Osteocyte (in vitro differentiated cells): ENCODE measurements at regions not wholly inside any gene's neighbourhood (a gene's known extent, or its start where the extent isn't known, plus 50 kb on each side); places are given as distances from the start of the nearest gene placed in this dataset.

Experiments
- DNase-seq: peaks from one replicate; pipeline ENCODE4 v3.0.0; 2021; ENCODE audit warnings: mixed read lengths; ENCODE audit not compliant: unreplicated experiment; ENCODE audit errors: extremely low spot score
- H3K27ac Mint-ChIP-seq: one replicate; pipeline ENCODE4 v1.8.0; 2021; ENCODE audit warnings: mild to moderate bottlenecking, mixed read lengths; ENCODE audit not compliant: unreplicated experiment
- H3K27me3 Mint-ChIP-seq: one replicate; pipeline ENCODE4 v1.8.0; 2021; ENCODE audit warnings: mixed read lengths; ENCODE audit not compliant: unreplicated experiment
- H3K36me3 Mint-ChIP-seq: one replicate; pipeline ENCODE4 v1.8.0; 2021; ENCODE audit warnings: mixed read lengths; ENCODE audit not compliant: unreplicated experiment
- H3K4me1 Mint-ChIP-seq: one replicate; pipeline ENCODE4 v1.8.0; 2021; ENCODE audit warnings: mixed read lengths; ENCODE audit not compliant: unreplicated experiment
- H3K4me3 Mint-ChIP-seq: one replicate; pipeline ENCODE4 v1.8.0; 2021; ENCODE audit warnings: mild to moderate bottlenecking, moderate library complexity, mixed read lengths; ENCODE audit not compliant: unreplicated experiment
- H3K9me3 Mint-ChIP-seq: one replicate; pipeline ENCODE4 v1.8.0; 2021; ENCODE audit warnings: mixed read lengths; ENCODE audit not compliant: unreplicated experiment
- TF ChIP-seq, protein P1 (sequence below): fragments of 200-600 bp; sonication (generic); IDR thresholded peaks from 2 replicates; pipeline ENCODE4 v1.5.0; 2021; ENCODE audit warnings: antibody characterized with exemption, mild to moderate bottlenecking, moderate library complexity

DNA sequence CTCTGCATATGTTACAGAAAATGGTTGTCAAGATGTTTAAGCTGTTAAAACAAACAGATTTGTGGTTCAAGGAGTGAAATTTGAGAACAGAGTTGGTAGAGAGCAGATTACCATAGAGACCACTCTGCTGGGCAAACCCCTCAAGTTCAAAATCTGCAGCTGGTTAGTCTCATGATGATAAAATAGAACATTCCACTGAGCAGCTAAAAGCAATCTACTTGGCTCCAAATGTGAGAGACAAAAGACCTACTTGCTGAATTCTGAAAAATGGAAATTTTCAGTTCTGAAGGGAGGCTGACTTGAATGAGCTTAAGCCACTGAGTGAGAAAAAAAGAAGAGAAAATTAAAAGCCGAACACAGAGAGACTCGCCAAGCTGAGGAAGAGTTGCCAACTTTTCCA is 519.3 kb downstream of the NOVA1 start:
- no peak overlapping the region for H3K4me3 Mint-ChIP-seq
- H3K27me3 Mint-ChIP-seq, result no peaks in the 10 kb centered on the region
- H3K27ac Mint-ChIP-seq, result no peak overlapping the region
- no peak for DNase-seq
- H3K9me3 Mint-ChIP-seq, result peaks cover 12% of the 10 kb centered on the region
- no peaks in the 10 kb centered on the region for H3K4me1 Mint-ChIP-seq
- TF ChIP-seq, protein P1, sequence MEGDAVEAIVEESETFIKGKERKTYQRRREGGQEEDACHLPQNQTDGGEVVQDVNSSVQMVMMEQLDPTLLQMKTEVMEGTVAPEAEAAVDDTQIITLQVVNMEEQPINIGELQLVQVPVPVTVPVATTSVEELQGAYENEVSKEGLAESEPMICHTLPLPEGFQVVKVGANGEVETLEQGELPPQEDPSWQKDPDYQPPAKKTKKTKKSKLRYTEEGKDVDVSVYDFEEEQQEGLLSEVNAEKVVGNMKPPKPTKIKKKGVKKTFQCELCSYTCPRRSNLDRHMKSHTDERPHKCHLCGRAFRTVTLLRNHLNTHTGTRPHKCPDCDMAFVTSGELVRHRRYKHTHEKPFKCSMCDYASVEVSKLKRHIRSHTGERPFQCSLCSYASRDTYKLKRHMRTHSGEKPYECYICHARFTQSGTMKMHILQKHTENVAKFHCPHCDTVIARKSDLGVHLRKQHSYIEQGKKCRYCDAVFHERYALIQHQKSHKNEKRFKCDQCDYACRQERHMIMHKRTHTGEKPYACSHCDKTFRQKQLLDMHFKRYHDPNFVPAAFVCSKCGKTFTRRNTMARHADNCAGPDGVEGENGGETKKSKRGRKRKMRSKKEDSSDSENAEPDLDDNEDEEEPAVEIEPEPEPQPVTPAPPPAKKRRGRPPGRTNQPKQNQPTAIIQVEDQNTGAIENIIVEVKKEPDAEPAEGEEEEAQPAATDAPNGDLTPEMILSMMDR, result no peak
- H3K36me3 Mint-ChIP-seq, result no peaks in the 10 kb centered on the region

DNA sequence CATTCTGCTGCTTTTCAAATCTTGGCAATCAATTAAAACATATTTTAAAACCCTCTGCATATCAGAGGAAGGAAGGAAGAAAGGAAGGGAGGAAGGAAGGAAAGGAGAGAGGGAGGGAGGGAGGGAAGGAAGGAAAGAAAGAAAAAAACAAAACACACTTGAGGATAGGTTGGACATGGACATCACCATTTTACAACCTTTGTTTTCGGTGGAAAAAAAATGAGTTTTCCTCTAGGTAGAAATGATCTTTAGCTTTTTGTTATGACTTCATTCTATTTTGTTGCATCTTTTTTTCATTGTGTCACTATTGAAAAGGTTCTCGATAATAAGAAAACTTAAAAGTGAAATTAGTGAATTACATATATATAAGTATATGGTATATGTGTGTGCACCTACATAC is 522.9 kb downstream of the NOVA1 start:
- peaks cover 10% of the 10 kb centered on the region for H3K9me3 Mint-ChIP-seq
- H3K27ac Mint-ChIP-seq, result no peak overlapping the region
- H3K4me1 Mint-ChIP-seq, result no peaks in the 10 kb centered on the region
- no peaks in the 10 kb centered on the region for H3K27me3 Mint-ChIP-seq
- no peak for DNase-seq
- no peaks in the 10 kb centered on the region for H3K36me3 Mint-ChIP-seq
- H3K4me3 Mint-ChIP-seq, result no peak overlapping the region
- TF ChIP-seq, protein P1, result no peak

DNA sequence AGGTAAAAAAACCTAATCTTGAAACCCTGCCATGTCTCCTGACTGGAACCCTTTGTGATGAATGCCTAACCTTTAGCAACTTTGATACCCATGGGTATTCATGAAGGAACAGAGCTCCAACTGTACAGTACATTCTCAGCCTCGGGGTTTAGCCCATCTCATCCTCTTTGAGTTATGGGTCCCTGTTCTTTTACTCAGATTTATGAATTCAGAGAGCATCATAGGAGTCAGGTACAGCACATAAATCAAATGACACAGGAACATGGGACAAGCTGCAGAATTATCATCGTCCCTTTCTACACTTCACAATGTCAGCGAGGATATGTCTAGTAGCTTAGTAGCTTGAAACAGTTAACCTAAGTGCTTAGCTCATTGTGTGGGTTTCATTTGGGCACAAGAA is 527.4 kb downstream of the NOVA1 start:
- TF ChIP-seq, protein P1, result no peak
- Mint-ChIP-seq H3K27me3 (no peaks in the 10 kb centered on the region), H3K36me3 (no peaks in the 10 kb centered on the region), H3K9me3 (peaks cover 10% of the 10 kb centered on the region), H3K4me3 (no peak overlapping the region), H3K27ac (no peak overlapping the region), H3K4me1 (no peaks in the 10 kb centered on the region)
- no peak for DNase-seq

DNA sequence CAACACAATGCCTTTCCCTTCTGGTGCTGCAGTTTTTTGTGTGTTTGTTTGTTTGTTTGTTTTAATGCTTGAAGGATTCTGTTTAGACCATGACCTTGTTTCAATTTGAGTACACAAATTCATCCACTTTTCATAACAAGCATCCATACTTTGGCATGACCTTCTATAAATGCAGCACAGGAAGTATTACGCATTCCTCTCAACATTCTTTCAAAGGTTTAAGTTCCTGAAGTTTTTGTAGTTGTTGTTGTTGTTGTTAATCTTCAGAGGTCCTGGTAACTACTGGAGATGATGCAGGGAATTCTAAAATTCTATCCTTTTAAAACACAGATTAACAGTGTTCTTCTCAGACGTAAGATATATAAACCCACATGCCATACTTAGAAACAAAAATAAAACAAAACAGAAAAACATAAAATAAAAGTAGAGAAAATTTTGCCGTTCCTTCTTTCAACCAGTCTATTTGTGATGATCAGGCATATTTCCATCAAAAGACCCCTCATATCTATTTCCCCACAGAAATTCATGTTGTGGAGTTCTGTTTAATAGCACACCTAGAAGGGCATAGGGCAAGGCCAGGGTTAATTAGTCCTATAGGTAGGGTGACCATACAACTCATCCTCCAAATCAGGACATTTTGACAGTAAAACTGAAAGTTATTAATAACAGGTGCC is 529.9 kb downstream of the NOVA1 start:
- Mint-ChIP-seq H3K9me3 (peaks cover 15% of the 10 kb centered on the region), H3K27ac (no peak overlapping the region), H3K4me3 (no peak overlapping the region), H3K36me3 (no peaks in the 10 kb centered on the region), H3K4me1 (no peaks in the 10 kb centered on the region), H3K27me3 (no peaks in the 10 kb centered on the region)
- DNase-seq, result no peak
- TF ChIP-seq, protein P1, result no peak

DNA sequence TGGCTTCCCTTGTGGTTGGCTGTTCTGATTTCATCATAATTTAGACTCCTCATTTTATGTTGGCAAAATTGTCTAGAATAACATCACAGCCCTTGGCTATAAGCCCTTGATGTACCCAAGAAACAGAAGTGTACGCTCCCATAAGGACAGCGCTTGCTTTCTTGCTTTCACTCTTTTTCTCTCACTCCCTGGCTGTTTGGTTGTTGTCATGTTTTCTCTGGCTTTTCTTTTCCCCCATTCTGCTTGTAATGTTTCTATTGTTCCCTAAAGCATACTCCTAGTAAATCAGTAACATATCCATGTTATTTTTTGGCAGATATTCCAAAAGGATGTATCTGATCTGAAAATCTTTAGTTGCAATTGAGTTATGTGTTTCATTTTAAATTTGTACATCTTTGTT is 530.5 kb downstream of the NOVA1 start:
- Mint-ChIP-seq H3K4me1 (no peaks in the 10 kb centered on the region), H3K4me3 (no peak overlapping the region), H3K27me3 (no peaks in the 10 kb centered on the region), H3K36me3 (no peaks in the 10 kb centered on the region), H3K27ac (no peak overlapping the region), H3K9me3 (peaks cover 17% of the 10 kb centered on the region)
- DNase-seq, result no peak
- TF ChIP-seq, protein P1, result no peak
